Endothelial cell of umbilical vein (primary cell): ENCODE measurements at regions not wholly inside any gene's neighbourhood (a gene's known extent, or its start where the extent isn't known, plus 50 kb on each side); places are given as distances from the start of the nearest gene placed in this dataset.

Experiments used
- CTCF ChIP-seq, 2 donors: IDR thresholded peaks; 1 replicate in 1 of 2; 2 replicates in 1 of 2; pipeline ENCODE4 v1.5.1; 2011; ENCODE audit warnings: low read length in 2 of 2, mild to moderate bottlenecking in 2 of 2, moderate library complexity in 2 of 2, control low read depth in 1 of 2, inconsistent platforms in 1 of 2, low read depth in 1 of 2; ENCODE audit not compliant: insufficient read depth in 1 of 2; ENCODE audit errors: extremely low read depth in 1 of 2
- POLR2AphosphoS5 ChIP-seq: IDR thresholded peaks from 2 replicates; pipeline ENCODE4 v1.6.1; 2012; ENCODE audit warnings: low read depth, mild to moderate bottlenecking, control low read depth, low read length, moderate library complexity; ENCODE audit not compliant: insufficient read depth

GRCh38 chr12:23342407-23342806 lies 607.1 kb downstream of the SOX5 start:
- TF ChIP-seq CTCF (IDR thresholded peaks at IDR 0.05; ENCODE audit: extremely low read depth in 1 of 2, insufficient read depth in 1 of 2, low read depth in 1 of 2, low read length in 2 of 2) (no peak), POLR2AphosphoS5 (no peak)
